Liver (tissue), 8 donors: ENCODE measurements at regions not wholly inside any gene's neighbourhood (a gene's known extent, or its start where the extent isn't known, plus 50 kb on each side); places are given as distances from the start of the nearest gene placed in this dataset.

ENCODE experiments used
- DNase-seq: peaks from one replicate; pipeline ENCODE4 v3.0.0-alpha.2; 2017; ENCODE audit warnings: low spot score
- H3K27ac ChIP-seq, 2 donors: one replicate each; pipeline ENCODE4 v1.7.0; 2013; ENCODE audit warnings: inconsistent platforms in 2 of 2, low read length in 2 of 2, control low read depth in 1 of 2, low read depth in 1 of 2, mild to moderate bottlenecking in 1 of 2
- H3K27me3 ChIP-seq, 4 donors: one replicate each; pipeline versions ENCODE4 v1.6.1 to v1.7.0; 2013; ENCODE audit warnings: low read length in 3 of 4, inconsistent platforms in 1 of 4, mild to moderate bottlenecking in 1 of 4, moderate library complexity in 1 of 4; ENCODE audit not compliant: control insufficient read depth in 4 of 4, insufficient read depth in 4 of 4
- H3K36me3 ChIP-seq, 4 donors: one replicate each; pipeline versions ENCODE4 v1.6.1 to v1.7.0; 2013; ENCODE audit warnings: low read length in 3 of 4, mild to moderate bottlenecking in 3 of 4, low read depth in 1 of 4, moderate library complexity in 1 of 4; ENCODE audit not compliant: control insufficient read depth in 4 of 4, insufficient read depth in 3 of 4
- H3K4me1 ChIP-seq, 4 donors: one replicate each; pipeline versions ENCODE4 v1.6.1 to v1.7.0; 2013; ENCODE audit warnings: low read length in 3 of 4, mild to moderate bottlenecking in 3 of 4, moderate library complexity in 1 of 4; ENCODE audit not compliant: control insufficient read depth in 4 of 4, insufficient read depth in 4 of 4
- H3K4me3 ChIP-seq, 3 donors: one replicate each; pipeline versions ENCODE4 v1.6.1 to v1.7.0; 2013; ENCODE audit warnings: low read length in 3 of 3, control low read depth in 1 of 3, low read depth in 1 of 3, mild to moderate bottlenecking in 1 of 3
- H3K9ac ChIP-seq, 2 donors: one replicate each; pipeline ENCODE4 v1.7.0; 2013; ENCODE audit warnings: low read length in 2 of 2, mild to moderate bottlenecking in 2 of 2, moderate library complexity in 2 of 2, control low read depth in 1 of 2, low read depth in 1 of 2
- H3K9me3 ChIP-seq, 4 donors: one replicate each; pipeline versions ENCODE4 v1.6.1 to v1.7.0; 2013; ENCODE audit warnings: low read length in 3 of 4; ENCODE audit not compliant: control insufficient read depth in 4 of 4
- ATF3 ChIP-seq: IDR thresholded peaks from 2 replicates; pipeline ENCODE4 v1.6.1; 2016; ENCODE audit warnings: antibody characterized with exemption
- CTCF ChIP-seq: fragments of 150-350 bp; IDR thresholded peaks from 2 replicates; pipeline ENCODE4 v1.5.1; 2017; ENCODE audit warnings: improper control_type of control experiment, low read depth, low read length; ENCODE audit not compliant: missing input control
- EGR1 ChIP-seq, 2 donors: IDR thresholded peaks; 2 replicates each; pipeline ENCODE4 v1.6.1; 2016 to 2018; ENCODE audit warnings: antibody characterized with exemption in 2 of 2, low read depth in 2 of 2
- FOXA1 ChIP-seq: IDR thresholded peaks from 2 replicates; pipeline ENCODE4 v1.6.1; 2016; ENCODE audit warnings: antibody characterized with exemption
- FOXA2 ChIP-seq: IDR thresholded peaks from 2 replicates; pipeline ENCODE4 v1.6.1; 2016; ENCODE audit warnings: antibody characterized with exemption
- GABPA ChIP-seq, 2 donors: IDR thresholded peaks in 1 of 2; conservative IDR thresholded peaks in 1 of 2; 2 replicates each; pipeline ENCODE4 v1.6.1; 2016; ENCODE audit warnings: antibody characterized with exemption in 2 of 2, mild to moderate bottlenecking in 1 of 2, moderate library complexity in 1 of 2
- HNF4A ChIP-seq, 2 donors: conservative IDR thresholded peaks; 2 replicates each; pipeline ENCODE4 v1.6.1; 2016; ENCODE audit warnings: antibody characterized with exemption in 2 of 2, mild to moderate bottlenecking in 2 of 2
- HNF4G ChIP-seq: IDR thresholded peaks from 2 replicates; pipeline ENCODE4 v1.6.1; 2016; ENCODE audit warnings: antibody characterized with exemption
- JUND ChIP-seq, 2 donors: IDR thresholded peaks; 2 replicates each; pipeline ENCODE4 v1.6.1; 2016; ENCODE audit warnings: antibody characterized with exemption in 2 of 2
- MAX ChIP-seq: IDR thresholded peaks from 2 replicates; pipeline ENCODE4 v1.6.1; 2016; ENCODE audit warnings: antibody characterized with exemption
- NR2F2 ChIP-seq: IDR thresholded peaks from 2 replicates; pipeline ENCODE4 v1.6.1; 2016; ENCODE audit warnings: antibody characterized with exemption
- REST ChIP-seq: IDR thresholded peaks from 2 replicates; pipeline ENCODE4 v1.6.1; 2016; ENCODE audit warnings: antibody characterized with exemption, mild to moderate bottlenecking
- RXRA ChIP-seq, 2 donors: IDR thresholded peaks; 2 replicates each; pipeline ENCODE4 v1.6.1; 2017 to 2018; ENCODE audit warnings: antibody characterized with exemption in 2 of 2, mild to moderate bottlenecking in 1 of 2
- SP1 ChIP-seq: IDR thresholded peaks from 2 replicates; pipeline ENCODE4 v1.6.1; 2018; ENCODE audit warnings: antibody characterized with exemption, mild to moderate bottlenecking
- TAF1 ChIP-seq: conservative IDR thresholded peaks from 2 replicates; pipeline ENCODE4 v1.6.1; 2016; ENCODE audit warnings: antibody characterized with exemption, mild to moderate bottlenecking
- YY1 ChIP-seq: IDR thresholded peaks from 2 replicates; pipeline ENCODE4 v1.6.1; 2016; ENCODE audit warnings: antibody characterized with exemption, mild to moderate bottlenecking
- ZBTB33 ChIP-seq: IDR thresholded peaks from 2 replicates; pipeline ENCODE4 v1.6.1; 2016; ENCODE audit warnings: antibody characterized with exemption
- WGBS: extraction: QIAGEN DNeasy Blood & Tissue Kit; methylation state at CpG from one replicate; pipeline ENCODE4 v1.1.7; 2013; 5-methylcytosine and 5-hydroxymethylcytosine counted together
- donor health status: healthy.
- donor health status: healthy.
- donor health status: healthy.
- donor health status: healthy.
- donor health status: healthy.

GRCh38 chr22:48306284-48306683 lies 1521.4 kb downstream of the BRD1 start:
- Histone ChIP-seq H3K4me1 (no peaks in the 10 kb centered on the region), H3K4me3 (no peak overlapping the region), H3K36me3 (no peaks in the 10 kb centered on the region), H3K27ac (no peak overlapping the region), H3K9me3 (no peaks in the 10 kb centered on the region), H3K9ac (no peak overlapping the region), H3K27me3 (no peaks in the 10 kb centered on the region)
- TF ChIP-seq JUND (IDR thresholded peaks at IDR 0.05), result no peak
- TF ChIP-seq FOXA1, result no peak
- TF ChIP-seq RXRA (IDR thresholded peaks at IDR 0.05), result no peak
- no peak for TF ChIP-seq SP1
- TF ChIP-seq HNF4G, result no peak
- TF ChIP-seq CTCF, result no peak
- no peak for DNase-seq
- 81% methylated on average over 8 of the region's 8 CpGs for WGBS

- H3K27me3 ChIP-seq, result no peaks in the 10 kb centered on the region
- no peak overlapping the region for H3K27ac ChIP-seq
- no peak overlapping the region for H3K4me3 ChIP-seq
- no peak overlapping the region for H3K9ac ChIP-seq
- no peak for TF ChIP-seq TAF1
- no peak for TF ChIP-seq YY1
- TF ChIP-seq GABPA (IDR thresholded peaks at IDR 0.05 in 1 of 2, conservative IDR thresholded peaks at IDR 0.05 in 1 of 2), result no peak
- no peak for TF ChIP-seq SP1
- no peak for TF ChIP-seq RXRA (IDR thresholded peaks at IDR 0.05)
- no peak for TF ChIP-seq HNF4G
- TF ChIP-seq MAX, result no peak
- no peak for TF ChIP-seq HNF4A (conservative IDR thresholded peaks at IDR 0.05)
- no peak for TF ChIP-seq EGR1 (IDR thresholded peaks at IDR 0.05; ENCODE audit: low read depth in 2 of 2)
- H3K4me1 ChIP-seq, result no peaks in the 10 kb centered on the region
- 80% methylated on average over 14 of the region's 14 CpGs for WGBS
- DNase-seq, result no peak
- no peaks in the 10 kb centered on the region for H3K9me3 ChIP-seq
- H3K36me3 ChIP-seq, result no peaks in the 10 kb centered on the region
These were observed 1521.9 kb downstream of the BRD1 start for GRCh38 chr22:48305726-48306235.

GRCh38 chr22:48303369-48303725 lies 1524.3 kb downstream of the BRD1 start:
- TF ChIP-seq NR2F2, result no peak
- TF ChIP-seq EGR1 (IDR thresholded peaks at IDR 0.05; ENCODE audit: low read depth in 2 of 2), result no peak
- no peak for TF ChIP-seq MAX
- TF ChIP-seq FOXA1, result no peak
- no peak for TF ChIP-seq ATF3
- TF ChIP-seq REST, result no peak
- no peak for TF ChIP-seq JUND (IDR thresholded peaks at IDR 0.05)
- no peak for TF ChIP-seq GABPA (IDR thresholded peaks at IDR 0.05 in 1 of 2, conservative IDR thresholded peaks at IDR 0.05 in 1 of 2)
- no peak for TF ChIP-seq RXRA (IDR thresholded peaks at IDR 0.05)
- no peak for TF ChIP-seq FOXA2
- TF ChIP-seq HNF4A (conservative IDR thresholded peaks at IDR 0.05), result no peak
- no peak for TF ChIP-seq HNF4G
- no peak for TF ChIP-seq ZBTB33
- Histone ChIP-seq H3K36me3 (no peaks in the 10 kb centered on the region), H3K9me3 (no peaks in the 10 kb centered on the region), H3K27me3 (peaks cover 0 to 11% (median 2%) of the 10 kb centered on the region in 4 donors), H3K4me3 (no peak overlapping the region), H3K9ac (no peak overlapping the region), H3K27ac (no peak overlapping the region), H3K4me1 (no peaks in the 10 kb centered on the region)
- WGBS, result 80% methylated on average over 5 of the region's 5 CpGs
- DNase-seq, result no peak
